B cell (primary cell): ENCODE measurements at regions not wholly inside any gene's neighbourhood (a gene's known extent, or its start where the extent isn't known, plus 50 kb on each side); places are given as distances from the start of the nearest gene placed in this dataset.

Source experiments
- ATAC-seq: fragments of 200-7000 bp; cut with Tn5 transposase; one replicate; pipeline ENCODE4 v1.10.0; 2021; ENCODE audit warnings: low read depth, mild to moderate bottlenecking, moderate number of reproducible peaks, moderate library complexity
- CTCF ChIA-PET: fragments of 350-600 bp; sonication (Branson Sonifier 250); formaldehyde crosslinking; loops from one replicate; lab custom pipeline; 2021; ENCODE audit warnings: antibody characterized with exemption, inconsistent platforms; lab: Charles Lee
- POLR2A ChIA-PET: fragments of 350-600 bp; sonication (Branson Sonifier 250); formaldehyde crosslinking; loops from one replicate; lab custom pipeline; 2021; ENCODE audit warnings: antibody characterized with exemption; lab: Charles Lee
- DNase-seq: peaks from one replicate; pipeline ENCODE4 v3.0.0; 2013
- H2AFZ ChIP-seq: 2 replicates; pipeline ENCODE4 v1.6.1; 2012; ENCODE audit warnings: mild to moderate bottlenecking, low read depth, low read length; ENCODE audit not compliant: insufficient read depth, poor library complexity, severe bottlenecking
- H3K27ac ChIP-seq, 2 donors: 1 replicate in 1 of 2; 2 replicates in 1 of 2; pipeline ENCODE4 v1.5.1; 2012 to 2013; ENCODE audit warnings: low read length in 2 of 2, mild to moderate bottlenecking in 2 of 2, moderate library complexity in 1 of 2
- H3K27me3 ChIP-seq, 4 experiments: fragments of 200-600 bp in 1 of 4; sonication (generic) in 1 of 4; replicated peaks in 1 of 4; 1 replicate in 2 of 4; 2 replicates in 2 of 4; pipeline versions ENCODE4 v1.6.1 to v1.7.0; 2013 to 2016; ENCODE audit warnings: low read length in 3 of 4, mild to moderate bottlenecking in 2 of 4, mixed read lengths in 1 of 4, moderate library complexity in 1 of 4; ENCODE audit not compliant: insufficient read depth in 4 of 4, control insufficient read depth in 3 of 4; ENCODE audit errors: control extremely low read depth in 1 of 4
- H3K36me3 ChIP-seq, 2 experiments: replicated peaks in 1 of 2; 1 replicate in 1 of 2; 2 replicates in 1 of 2; pipeline versions ENCODE4 v1.6.1 to v1.7.1; 2013; ENCODE audit warnings: low read length in 1 of 2; ENCODE audit not compliant: insufficient read depth in 2 of 2, control insufficient read depth in 1 of 2; ENCODE audit errors: control extremely low read depth in 1 of 2, extremely low read depth in 1 of 2
- H3K4me1 ChIP-seq, 2 donors: fragments of 200-600 bp in 1 of 2; sonication (generic) in 1 of 2; 1 replicate in 1 of 2; 2 replicates in 1 of 2; pipeline versions ENCODE4 v1.5.1 to v1.6.1; 2013 to 2017; ENCODE audit warnings: low read length in 2 of 2; ENCODE audit not compliant: control insufficient read depth in 2 of 2, insufficient read depth in 2 of 2
- H3K4me2 ChIP-seq: replicated peaks from 2 replicates; pipeline ENCODE3; 2012; ENCODE audit warnings: mild to moderate bottlenecking, low read depth, low read length; ENCODE audit not compliant: poor library complexity, severe bottlenecking
- H3K4me3 ChIP-seq, 5 experiments: fragments of 200-600 bp in 1 of 5; sonication (generic) in 1 of 5; 1 replicate in 3 of 5; 2 replicates in 2 of 5; pipeline versions ENCODE4 v1.5.1 to v1.7.0; 2011 to 2016; ENCODE audit warnings: low read length in 4 of 5, mild to moderate bottlenecking in 4 of 5, low read depth in 2 of 5, control low read depth in 1 of 5, moderate library complexity in 1 of 5; ENCODE audit not compliant: insufficient read depth in 1 of 5; ENCODE audit errors: control extremely low read depth in 1 of 5, extremely low read depth in 1 of 5
- H3K79me2 ChIP-seq: fragments of 200-600 bp; sonication (generic); one replicate; pipeline ENCODE4 v1.6.0; 2016; ENCODE audit warnings: low read length; ENCODE audit not compliant: control insufficient read depth, insufficient read depth
- H3K9ac ChIP-seq: fragments of 200-600 bp; sonication (generic); 2 replicates; pipeline ENCODE4 v1.6.1; 2017; ENCODE audit warnings: mild to moderate bottlenecking, low read length, moderate library complexity
- H3K9me3 ChIP-seq, 3 donors: one replicate each; pipeline versions ENCODE4 v1.6.1 to v1.7.1; 2013; ENCODE audit warnings: low read length in 2 of 3; ENCODE audit not compliant: control insufficient read depth in 2 of 3, insufficient read depth in 1 of 3; ENCODE audit errors: control extremely low read depth in 1 of 3
- H4K20me1 ChIP-seq: 2 replicates; pipeline ENCODE4 v1.6.0; 2012; ENCODE audit warnings: mild to moderate bottlenecking, low read length; ENCODE audit not compliant: insufficient read depth, control insufficient read depth, poor library complexity, severe bottlenecking
- H3K27ac Mint-ChIP-seq: one replicate; pipeline ENCODE4 v1.8.0; 2021; ENCODE audit warnings: mixed read lengths
- H3K27me3 Mint-ChIP-seq: one replicate; pipeline ENCODE4 v1.8.0; 2021; ENCODE audit warnings: mixed read lengths
- H3K4me1 Mint-ChIP-seq: one replicate; pipeline ENCODE4 v1.8.0; 2021; ENCODE audit warnings: mixed read lengths
- H3K4me3 Mint-ChIP-seq: one replicate; pipeline ENCODE4 v1.8.0; 2021; ENCODE audit warnings: mixed read lengths
- H3K9me3 Mint-ChIP-seq: one replicate; pipeline ENCODE4 v1.8.0; 2022; ENCODE audit warnings: mixed read lengths; ENCODE audit not compliant: insufficient read depth
- CTCF ChIP-seq: fragments of 200-600 bp; IDR thresholded peaks from one replicate; pipeline ENCODE4 v1.8.0; 2022; ENCODE audit warnings: antibody characterized with exemption, mild to moderate bottlenecking
- EZH2 ChIP-seq: IDR thresholded peaks from 2 replicates; pipeline ENCODE4 v1.6.1; 2012; ENCODE audit warnings: borderline replicate concordance, low read depth, mild to moderate bottlenecking, moderate library complexity, low read length; ENCODE audit not compliant: insufficient read depth, poor library complexity, severe bottlenecking
- WGBS: methylation state at CpG from one replicate; pipeline ENCODE4 v1.1.5; 2013; ENCODE audit warnings: missing lambda C conversion rate; ENCODE audit not compliant: insufficient coverage; 5-methylcytosine and 5-hydroxymethylcytosine counted together
- intact Hi-C: fragments of 100-400 bp; cut with micrococcal nuclease; formaldehyde crosslinking; loops from one replicate; pipeline ENCODE4 v1.10.0; 2022

- H3K4me2 ChIP-seq = no peak overlapping the region
- no peak overlapping the region for H3K27ac ChIP-seq
- no peak for TF ChIP-seq EZH2
- TF ChIP-seq CTCF = no peak
- no peak overlapping the region for H3K4me3 ChIP-seq
- Mint-ChIP-seq H3K27ac (no peak overlapping the region), H3K4me3 (no peak overlapping the region), H3K4me1 (no peaks in the 10 kb centered on the region), H3K27me3 (no peaks in the 10 kb centered on the region), H3K9me3 (no peaks in the 10 kb centered on the region)
- intact Hi-C loops = no loop called here
- no peak overlapping the region for H3K9ac ChIP-seq
- no CpG with 5 or more reads among the region's 1 CpG for WGBS
- ATAC-seq (no peak), DNase-seq (no peak)
- no peaks in the 10 kb centered on the region for H3K9me3 ChIP-seq
- H3K27me3 ChIP-seq = no peaks in the 10 kb centered on the region
- CTCF ChIA-PET = no interaction called here
- H3K36me3 ChIP-seq = no peaks in the 10 kb centered on the region
- H3K79me2 ChIP-seq = no peaks in the 10 kb centered on the region
- no peak overlapping the region for H2AFZ ChIP-seq
- no peaks in the 10 kb centered on the region for H4K20me1 ChIP-seq
- POLR2A ChIA-PET = no interaction called here
- no peaks in the 10 kb centered on the region for H3K4me1 ChIP-seq
These were observed 201.5 kb upstream of the GHITM start for GRCh38 chr10:83937826-83938225.

GRCh38 chr10:83941189-83941588, 198.1 kb upstream of the GHITM start:
- Histone ChIP-seq H3K27ac (no peak overlapping the region), H3K27me3 (no peaks in the 10 kb centered on the region), H3K36me3 (no peaks in the 10 kb centered on the region), H3K79me2 (no peaks in the 10 kb centered on the region), H3K4me2 (no peak overlapping the region), H4K20me1 (no peaks in the 10 kb centered on the region), H3K9ac (no peak overlapping the region), H3K9me3 (no peaks in the 10 kb centered on the region), H3K4me3 (no peak overlapping the region), H2AFZ (no peak overlapping the region), H3K4me1 (no peaks in the 10 kb centered on the region)
- Mint-ChIP-seq H3K9me3 (no peaks in the 10 kb centered on the region), H3K4me1 (no peaks in the 10 kb centered on the region), H3K27ac (no peak overlapping the region), H3K4me3 (no peak overlapping the region), H3K27me3 (no peaks in the 10 kb centered on the region)
- no peak for TF ChIP-seq CTCF
- TF ChIP-seq EZH2 = no peak
- ATAC-seq (no peak), DNase-seq (no peak)
- intact Hi-C loops = no loop called here
- ChIA-PET CTCF (no interaction called here), POLR2A (no interaction called here)
- WGBS = no CpG with 5 or more reads among the region's 2 CpGs
